GM12875 (cell line): ENCODE measurements at regions not wholly inside any gene's neighbourhood (a gene's known extent, or its start where the extent isn't known, plus 50 kb on each side); places are given as distances from the start of the nearest gene placed in this dataset.

Experiments
- H3K4me3 ChIP-seq: one replicate; pipeline ENCODE4 v1.5.1; 2011; ENCODE audit warnings: low read depth, low read length, control low read depth
- TF ChIP-seq, protein P1 (sequence below): IDR thresholded peaks from 2 replicates; pipeline ENCODE4 v1.5.1; 2011; ENCODE audit warnings: low read depth, mild to moderate bottlenecking, control low read depth, inconsistent platforms, low read length, moderate library complexity, borderline replicate concordance; ENCODE audit not compliant: insufficient read depth

DNA sequence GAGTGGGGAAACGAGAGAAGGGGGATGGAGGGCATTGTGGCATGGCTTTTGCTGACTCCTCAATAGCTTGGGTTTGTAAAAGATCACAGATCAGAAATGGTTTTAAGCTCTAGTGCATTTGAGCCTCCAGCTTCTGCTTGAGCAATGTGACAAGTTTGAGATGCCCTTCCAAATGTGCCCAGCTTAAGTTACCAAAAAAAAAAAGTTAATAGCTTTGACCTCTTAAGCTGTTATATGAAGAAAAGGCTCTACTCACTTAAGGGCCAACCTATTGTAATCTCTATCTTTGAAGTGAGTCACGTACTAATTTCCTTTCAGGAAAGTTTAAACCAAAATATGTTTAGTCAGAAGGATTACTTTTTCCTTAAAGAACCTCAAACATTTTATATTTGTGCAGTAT, 428.8 kb upstream of the ACTBL2 start:
- H3K4me3 ChIP-seq: no peak overlapping the region
- TF ChIP-seq, protein P1, sequence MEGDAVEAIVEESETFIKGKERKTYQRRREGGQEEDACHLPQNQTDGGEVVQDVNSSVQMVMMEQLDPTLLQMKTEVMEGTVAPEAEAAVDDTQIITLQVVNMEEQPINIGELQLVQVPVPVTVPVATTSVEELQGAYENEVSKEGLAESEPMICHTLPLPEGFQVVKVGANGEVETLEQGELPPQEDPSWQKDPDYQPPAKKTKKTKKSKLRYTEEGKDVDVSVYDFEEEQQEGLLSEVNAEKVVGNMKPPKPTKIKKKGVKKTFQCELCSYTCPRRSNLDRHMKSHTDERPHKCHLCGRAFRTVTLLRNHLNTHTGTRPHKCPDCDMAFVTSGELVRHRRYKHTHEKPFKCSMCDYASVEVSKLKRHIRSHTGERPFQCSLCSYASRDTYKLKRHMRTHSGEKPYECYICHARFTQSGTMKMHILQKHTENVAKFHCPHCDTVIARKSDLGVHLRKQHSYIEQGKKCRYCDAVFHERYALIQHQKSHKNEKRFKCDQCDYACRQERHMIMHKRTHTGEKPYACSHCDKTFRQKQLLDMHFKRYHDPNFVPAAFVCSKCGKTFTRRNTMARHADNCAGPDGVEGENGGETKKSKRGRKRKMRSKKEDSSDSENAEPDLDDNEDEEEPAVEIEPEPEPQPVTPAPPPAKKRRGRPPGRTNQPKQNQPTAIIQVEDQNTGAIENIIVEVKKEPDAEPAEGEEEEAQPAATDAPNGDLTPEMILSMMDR: no peak

DNA sequence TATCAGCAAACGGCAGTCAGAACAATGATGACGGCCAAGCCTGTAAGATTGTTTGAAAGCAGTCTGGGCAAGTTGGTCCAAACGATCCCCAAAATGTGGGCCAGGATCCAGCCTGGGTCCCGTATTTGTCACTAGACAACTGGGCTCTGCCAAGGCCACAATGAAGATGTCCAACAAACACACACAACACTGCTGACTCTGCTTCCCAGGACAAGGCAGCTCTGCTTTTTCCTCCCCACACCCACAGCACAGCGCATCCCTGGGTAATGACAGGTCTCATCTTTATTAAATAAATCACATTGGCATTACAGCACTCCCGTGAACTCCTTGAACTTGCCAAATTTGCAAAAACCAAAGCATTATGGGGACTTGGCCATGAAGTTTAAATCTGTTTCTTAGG, 424.1 kb upstream of the ACTBL2 start:
- TF ChIP-seq, protein P1: no peak

DNA sequence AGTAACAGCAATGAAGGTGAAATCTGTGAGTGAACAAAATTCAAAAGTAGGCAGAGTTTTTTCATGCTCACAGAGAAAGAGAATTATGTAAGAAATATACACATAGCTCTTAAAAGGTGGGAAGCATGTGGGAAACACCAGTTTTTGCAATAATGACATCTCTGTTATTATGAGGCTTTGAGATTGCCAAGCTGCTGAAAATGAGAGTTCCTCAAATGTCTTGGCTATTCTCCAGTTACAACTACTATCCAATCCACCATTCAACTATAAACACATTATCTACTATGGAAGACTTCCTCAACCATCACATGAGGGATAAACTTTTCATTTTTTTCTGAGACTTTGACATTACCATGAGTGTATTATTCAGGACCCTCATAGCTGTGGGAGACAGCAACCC, 420.8 kb upstream of the ACTBL2 start:
- TF ChIP-seq, protein P1: no peak
- no peak overlapping the region for H3K4me3 ChIP-seq

More for the DNA sequence above, 424.1 kb upstream of the ACTBL2 start:
- no peak overlapping the region for H3K4me3 ChIP-seq

DNA sequence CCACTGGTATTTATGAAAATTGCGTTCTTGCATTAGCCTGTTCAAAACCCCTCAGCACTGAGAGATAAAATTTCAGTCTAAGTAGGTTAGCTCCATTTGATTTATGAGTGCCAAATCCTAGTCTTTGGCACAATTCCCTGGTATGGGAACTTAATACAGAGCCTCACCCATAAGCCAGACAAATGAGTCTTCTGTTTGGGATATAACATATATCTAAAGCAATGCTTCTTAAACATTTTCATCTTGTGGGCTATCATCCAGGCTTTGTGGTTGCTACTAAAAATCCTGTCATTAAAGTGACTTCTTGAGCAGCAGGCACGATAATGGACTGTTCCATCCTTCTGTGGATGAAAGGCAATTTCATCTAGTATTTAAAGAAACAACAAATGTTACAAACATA, 419.5 kb upstream of the ACTBL2 start:
- H3K4me3 ChIP-seq: no peak overlapping the region
- TF ChIP-seq, protein P1: no peak

DNA sequence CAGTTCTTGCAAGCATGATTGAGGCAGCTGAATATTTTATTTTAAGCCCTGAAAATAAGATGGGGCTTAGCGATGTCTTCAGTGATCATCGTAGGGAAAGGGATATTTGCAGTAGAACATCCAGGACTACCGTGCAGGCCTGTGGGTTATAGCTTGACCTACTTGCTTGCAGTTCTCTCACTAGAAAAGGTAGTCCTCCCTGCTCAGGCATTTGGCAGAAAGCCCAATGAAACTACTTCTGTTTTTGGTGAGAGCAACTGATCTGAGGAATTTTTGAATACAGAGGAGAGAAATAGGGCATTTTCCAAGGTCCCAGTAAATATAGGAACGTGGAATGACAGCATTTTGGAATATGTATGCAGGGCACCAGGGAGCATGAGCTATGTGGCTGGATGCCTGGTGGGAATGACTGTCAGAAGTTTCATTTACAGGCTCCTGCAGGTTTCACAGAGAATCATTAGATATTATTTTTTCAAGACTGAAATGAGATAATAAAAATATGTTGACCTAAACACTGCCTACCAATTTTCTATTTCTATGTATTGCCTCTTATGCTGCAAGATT, 417.9 kb upstream of the ACTBL2 start:
- H3K4me3 ChIP-seq: no peak overlapping the region
- TF ChIP-seq, protein P1: no peak

DNA sequence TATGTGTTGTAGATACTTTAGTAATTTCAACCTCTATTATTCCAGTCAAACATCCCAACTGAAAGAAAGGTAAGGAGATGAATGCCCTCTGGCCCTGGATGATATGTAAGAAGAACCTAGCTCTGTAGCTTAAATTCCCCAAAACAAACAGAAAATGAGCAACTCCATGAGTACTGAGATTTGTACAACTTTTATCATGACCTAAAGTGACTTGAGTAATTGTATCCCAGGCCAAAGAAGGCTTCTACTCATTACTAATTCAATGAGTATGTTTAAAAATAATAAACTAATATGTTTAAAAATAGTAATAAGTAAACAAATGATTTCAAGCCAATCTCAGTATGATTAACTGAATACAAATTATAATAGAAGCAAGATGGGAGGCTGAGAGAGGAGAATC, 414.0 kb upstream of the ACTBL2 start:
- TF ChIP-seq, protein P1: no peak
- no peak overlapping the region for H3K4me3 ChIP-seq

DNA sequence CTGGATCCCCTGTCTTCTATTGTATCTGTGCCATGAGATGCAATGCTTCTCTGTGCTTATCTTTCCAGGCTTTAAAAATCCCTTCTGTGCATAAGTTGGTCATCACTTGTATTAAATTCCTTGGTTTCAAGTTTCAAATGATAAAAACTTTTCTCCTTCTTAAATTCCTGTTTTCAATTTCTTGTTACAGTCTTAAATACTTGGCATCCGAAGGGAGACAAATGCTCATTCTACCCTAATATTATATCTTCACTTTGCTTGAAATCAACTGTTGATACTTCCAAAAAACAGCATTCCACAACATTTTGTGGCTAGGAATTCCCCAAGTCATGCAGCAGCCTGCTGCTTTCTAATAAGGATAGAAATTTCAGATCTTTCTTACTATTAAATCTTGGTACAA, 413.2 kb upstream of the ACTBL2 start:
- H3K4me3 ChIP-seq: no peak overlapping the region
- TF ChIP-seq, protein P1: no peak
